Psoas muscle (tissue), 7 donors: ENCODE measurements at regions not wholly inside any gene's neighbourhood (a gene's known extent, or its start where the extent isn't known, plus 50 kb on each side); places are given as distances from the start of the nearest gene placed in this dataset.

ENCODE experiments used
- ATAC-seq, 4 donors: fragments of 200-7000 bp; cut with Tn5 transposase; one replicate each; pipeline ENCODE4 v1.9.1; 2020; ENCODE audit warnings: moderate library complexity in 3 of 4, mild to moderate bottlenecking in 2 of 4
- DNase-seq, 2 donors: peaks; one replicate each; pipeline ENCODE4 v3.0.0-alpha.2; 2020
- H3K27ac ChIP-seq: fragments of 200-600 bp; one replicate; pipeline ENCODE4 v1.8.0; 2022
- H3K27me3 ChIP-seq, 3 donors: fragments of 200-600 bp in 1 of 3; one replicate each; pipeline versions ENCODE4 v1.6.1 to v1.8.0; 2013 to 2022; ENCODE audit warnings: low read length in 2 of 3, mild to moderate bottlenecking in 2 of 3, moderate library complexity in 1 of 3; ENCODE audit not compliant: insufficient read depth in 3 of 3
- H3K36me3 ChIP-seq, 2 donors: fragments of 200-600 bp in 1 of 2; one replicate each; pipeline versions ENCODE4 v1.6.1 to v1.8.0; 2013 to 2022; ENCODE audit warnings: low read depth in 1 of 2, mild to moderate bottlenecking in 1 of 2, moderate library complexity in 1 of 2; ENCODE audit not compliant: insufficient read depth in 1 of 2
- H3K4me1 ChIP-seq: fragments of 200-600 bp; one replicate; pipeline ENCODE4 v1.8.0; 2022
- H3K4me3 ChIP-seq: fragments of 200-600 bp; one replicate; pipeline ENCODE4 v1.8.0; 2022; ENCODE audit warnings: mild to moderate bottlenecking
- H3K9me3 ChIP-seq: fragments of 200-600 bp; one replicate; pipeline ENCODE4 v1.8.0; 2022
- CTCF ChIP-seq: fragments of 200-600 bp; IDR thresholded peaks from one replicate; pipeline ENCODE4 v1.8.0; 2022; ENCODE audit warnings: antibody characterized with exemption
- WGBS, 3 donors: extraction: QIAGEN DNeasy Blood & Tissue Kit; methylation state at CpG; one replicate each; pipeline versions ENCODE4 v1.1.6 to v1.1.7; 2013; 5-methylcytosine and 5-hydroxymethylcytosine counted together
- intact Hi-C, 2 donors: fragments of 100-400 bp; cut with DNase I; formaldehyde crosslinking; loops; one replicate each; pipeline versions ENCODE4 v1.11.0 to v1.14.2; 2022
- donor health status: healthy with polysubstance abuse.
- donor health status: DM: no; HTN: no; CAD: no; lungs with moderate emphysema.
- donor health status: Bipolar disorder and iron deficiency.
- donor health status: healthy.
- donor health status: DM: yes; HTN: yes; CAD: no.
- donor health status: DM: no; HTN: no; CAD: no.
- donor health status: DM: yes; HTN: yes; CAD: no.

- Histone ChIP-seq H3K36me3 (no peaks in the 10 kb centered on the region), H3K9me3 (no peaks in the 10 kb centered on the region), H3K4me1 (no peaks in the 10 kb centered on the region), H3K27ac (no peak overlapping the region), H3K4me3 (no peak overlapping the region), H3K27me3 (peaks cover 0 to 3% (median 0%) of the 10 kb centered on the region in 3 donors)
- 59 to 64% (median 60%) methylated on average over 4 of the region's 4 CpGs for WGBS, 3 donors
- TF ChIP-seq CTCF = no peak
- ATAC-seq = no peak
- intact Hi-C loops = no loop called here
- DNase-seq = no peak
These were observed 792.3 kb upstream of the PIK3C3 start for GRCh38 chr18:41162781-41163180.

GRCh38 chr18:41162191-41162590 is 792.8 kb upstream of the PIK3C3 start:
- ATAC-seq (no peak), DNase-seq (no peak)
- Histone ChIP-seq H3K36me3 (no peaks in the 10 kb centered on the region), H3K4me3 (no peak overlapping the region), H3K27ac (no peak overlapping the region), H3K9me3 (no peaks in the 10 kb centered on the region), H3K4me1 (no peaks in the 10 kb centered on the region), H3K27me3 (peaks cover 0 to under 1% (median 0%) of the 10 kb centered on the region in 3 donors)
- intact Hi-C loops = no loop called here
- WGBS, 3 donors = 38 to 41% (median 39%) methylated on average over 4 of the region's 4 CpGs
- TF ChIP-seq CTCF = no peak

- TF ChIP-seq CTCF = no peak
- no peaks in the 10 kb centered on the region for H3K4me1 ChIP-seq
- no peaks in the 10 kb centered on the region for H3K27me3 ChIP-seq
- no peaks in the 10 kb centered on the region for H3K36me3 ChIP-seq
- ATAC-seq = no peak
- no peak overlapping the region for H3K27ac ChIP-seq
- H3K9me3 ChIP-seq = no peaks in the 10 kb centered on the region
- 82 to 84% (median 84%) methylated on average over 4 of the region's 4 CpGs for WGBS, 3 donors
- intact Hi-C loops = no loop called here
- no peak overlapping the region for H3K4me3 ChIP-seq
- DNase-seq = no peak
These were observed 798.9 kb upstream of the PIK3C3 start for GRCh38 chr18:41155910-41156851.

- Histone ChIP-seq H3K36me3 (no peaks in the 10 kb centered on the region), H3K27me3 (no peaks in the 10 kb centered on the region), H3K9me3 (no peaks in the 10 kb centered on the region), H3K4me1 (no peaks in the 10 kb centered on the region), H3K4me3 (no peak overlapping the region), H3K27ac (no peak overlapping the region)
- intact Hi-C loops = no loop called here
- ATAC-seq (no peak), DNase-seq (no peak)
- no peak for TF ChIP-seq CTCF
- WGBS, 3 donors = 71 to 80% (median 72%) methylated on average over 1 of the region's 1 CpG
These were observed 800.0 kb upstream of the PIK3C3 start for GRCh38 chr18:41155025-41155424.
